Heart left ventricle (tissue), 16 donors: ENCODE measurements at regions not wholly inside any gene's neighbourhood (a gene's known extent, or its start where the extent isn't known, plus 50 kb on each side); places are given as distances from the start of the nearest gene placed in this dataset.
"Not testable (repeated sequence)": the region's sequence is repeated elsewhere in the genome, so short reads cannot be mapped to it uniquely, and the experiment has no call there.

Source experiments
- ATAC-seq, 4 donors: fragments of 200-7000 bp; cut with Tn5 transposase; one replicate each; pipeline ENCODE4 v1.9.1; 2020 to 2022; ENCODE audit warnings: moderate library complexity in 4 of 4, mild to moderate bottlenecking in 3 of 4, moderate number of reproducible peaks in 1 of 4
- DNase-seq, 5 donors: peaks; one replicate each; pipeline ENCODE4 v3.0.0-alpha.2; 2020
- H3K27ac ChIP-seq, 12 donors: fragments of 200-600 bp; sonication (generic) in 4 of 12; one replicate each; pipeline versions ENCODE4 v1.5.0 to v1.8.0; 2016 to 2022; ENCODE audit warnings: mild to moderate bottlenecking in 2 of 12
- H3K27me3 ChIP-seq, 9 donors: fragments of 200-600 bp; sonication (generic) in 2 of 9; one replicate each; pipeline versions ENCODE4 v1.5.1 to v1.8.0; 2016 to 2022; ENCODE audit warnings: mild to moderate bottlenecking in 3 of 9
- H3K36me3 ChIP-seq, 9 donors: fragments of 200-600 bp; sonication (generic) in 2 of 9; one replicate each; pipeline versions ENCODE4 v1.5.0 to v1.8.0; 2018 to 2022; ENCODE audit warnings: mild to moderate bottlenecking in 2 of 9
- H3K4me1 ChIP-seq, 12 donors: fragments of 200-600 bp; sonication (generic) in 4 of 12; one replicate each; pipeline versions ENCODE4 v1.5.0 to v1.8.0; 2016 to 2022; ENCODE audit warnings: mild to moderate bottlenecking in 3 of 12
- H3K4me3 ChIP-seq, 12 donors: fragments of 200-600 bp; sonication (generic) in 4 of 12; one replicate each; pipeline versions ENCODE4 v1.5.0 to v1.8.0; 2017 to 2022; ENCODE audit warnings: mild to moderate bottlenecking in 9 of 12, moderate library complexity in 4 of 12
- H3K9me3 ChIP-seq, 12 donors: fragments of 200-600 bp; sonication (generic) in 4 of 12; one replicate each; pipeline versions ENCODE4 v1.5.0 to v1.8.0; 2016 to 2022; ENCODE audit warnings: mild to moderate bottlenecking in 1 of 12
- CTCF ChIP-seq, 12 donors: fragments of 200-600 bp; sonication (generic) in 4 of 12; IDR thresholded peaks; one replicate each; pipeline versions ENCODE4 v1.5.0 to v1.8.0; 2018 to 2022; ENCODE audit warnings: antibody characterized with exemption in 12 of 12, mild to moderate bottlenecking in 5 of 12
- POLR2A ChIP-seq, 2 donors: fragments of 450-650 bp; IDR thresholded peaks; one replicate each; pipeline ENCODE4 v1.6.1; 2017; ENCODE audit warnings: antibody characterized with exemption in 2 of 2, mild to moderate bottlenecking in 2 of 2, moderate library complexity in 2 of 2
- WGBS, 4 donors: extraction: QIAGEN DNeasy Blood & Tissue Kit in 2 of 4; methylation state at CpG; one replicate each; pipeline versions ENCODE4 v1.1.5 to v1.1.7; 2013 to 2018; 5-methylcytosine and 5-hydroxymethylcytosine counted together
- intact Hi-C, 10 donors: fragments of 100-400 bp; cut with DNase I; formaldehyde crosslinking; loops; one replicate each; pipeline versions ENCODE4 v1.11.1 to v1.14.2; 2022
- donor health status: ischemic (EF 13 %, LVEDD 7.1; RV severe dilation, severe dysfunction).
- donor health status: healthy with polysubstance abuse.
- donor health status: DM: no; HTN: yes; CAD: no.
- donor health status: DM: no; HTN: no; CAD: no.
- donor health status: ischemic (EF 25% LVEDD 6.9; RV normal size, moderate dysfunction).
- donor health status: ischemic (EF 25% LVEDD 5.7; RV mildly dilated, moderate dysfunction).
- donor health status: healthy.
- donor health status: DM: yes; HTN: yes; CAD: no.
- donor health status: ischemic (EF 35%, LVEDD 5.7; RV mildly dilated, moderate dysfunction).
- donor health status: nonischemic (EF 11% LVEDD 7.7; RV severe dilation, severe dysfunction).
- donor health status: DM: yes; HTN: yes; CAD: no.
- donor health status: PGD.
- donor health status: ischemic (EF 29% LVEDD 5.4; RV normal size, mild dysfunction).
- donor health status: nonischemic (EF 23%, LVEDD 6.1; RV moderate dilation, normal function).

DNA sequence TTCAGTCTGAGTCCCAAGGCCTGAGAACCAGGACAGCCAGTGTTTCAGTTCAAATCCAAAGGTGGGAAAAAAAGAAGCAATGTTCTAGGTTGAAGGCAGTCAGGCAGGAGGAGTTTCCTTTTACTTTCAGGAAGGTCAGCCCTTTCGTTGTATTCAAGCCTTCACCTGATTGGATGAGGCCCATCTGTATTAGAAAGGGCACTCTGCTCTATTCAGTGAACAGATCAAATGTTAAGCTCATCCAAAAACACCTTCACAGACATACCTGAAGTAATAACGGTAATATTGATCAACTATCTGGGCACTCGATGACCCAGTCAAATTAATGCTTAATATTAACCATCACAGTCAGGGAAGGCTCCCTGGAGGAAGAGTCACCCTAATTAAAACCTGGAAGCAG lies 60.9 kb downstream of the IRX5 start:
- DNase-seq: no peak
- ATAC-seq: no peak
- Histone ChIP-seq H3K9me3 (no peaks in the 10 kb centered on the region), H3K4me1 (peaks cover 0 to under 1% (median 0%) of the 10 kb centered on the region in 12 donors), H3K4me3 (no peak overlapping the region), H3K27ac (no peak overlapping the region), H3K27me3 (peaks cover 0 to 4% (median 0%) of the 10 kb centered on the region in 9 donors), H3K36me3 (no peaks in the 10 kb centered on the region)
- TF ChIP-seq POLR2A (IDR thresholded peaks at IDR 0.05) (no peak), CTCF (IDR thresholded peaks at IDR 0.05) (no peak)
- 75 to 82% (median 78%) methylated on average over 3 of the region's 3 CpGs for WGBS, 4 donors
- intact Hi-C loops: no loop called here

GRCh38 chr16:54991946-54992345 lies 61.3 kb downstream of the IRX5 start:
- ATAC-seq, DNase-seq, H3K36me3 ChIP-seq, H3K27me3 ChIP-seq, H3K4me1 ChIP-seq, H3K27ac ChIP-seq, H3K9me3 ChIP-seq, intact Hi-C loops, H3K4me3 ChIP-seq: not testable (repeated sequence)
- 82 to 87% (median 87%) methylated on average over 4 of the region's 4 CpGs for WGBS, 4 donors

DNA sequence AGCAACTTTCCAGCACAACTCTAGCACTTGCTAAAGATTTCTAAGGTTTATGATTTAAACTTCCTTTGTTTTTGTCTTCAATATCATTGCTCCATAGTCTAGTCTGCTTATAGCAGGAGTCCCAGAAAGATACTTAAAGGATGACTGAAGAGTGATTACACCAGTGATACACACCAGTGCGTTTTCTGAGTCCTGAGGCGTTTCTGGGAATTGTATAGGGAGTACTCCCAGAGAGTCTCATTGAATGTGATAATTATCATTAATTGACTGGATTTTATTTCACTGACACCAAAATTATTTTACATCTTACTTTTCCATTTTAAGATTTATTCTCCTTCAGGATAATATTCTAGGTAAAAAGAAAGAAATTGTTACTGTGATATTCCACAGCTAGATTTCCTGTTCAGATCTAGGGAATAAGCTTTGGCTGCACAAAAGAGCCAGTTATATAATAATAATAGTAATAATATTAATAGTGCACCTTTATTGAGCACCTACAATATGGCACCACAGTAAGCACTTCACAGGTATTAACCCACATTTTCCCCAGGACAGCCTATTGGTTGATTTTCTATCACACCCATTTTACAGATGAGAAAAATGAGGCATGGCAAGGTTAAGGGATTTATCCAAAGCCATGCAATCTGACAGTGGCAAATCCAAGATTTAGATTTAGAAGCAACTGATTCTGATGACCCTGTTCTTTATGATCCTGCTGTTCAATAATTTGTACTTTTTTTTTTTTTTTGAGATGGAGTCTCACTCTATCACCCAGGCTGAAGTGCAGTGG lies 62.6 kb downstream of the IRX5 start:
- no peaks in the 10 kb centered on the region for H3K4me1 ChIP-seq
- peaks cover 0 to 15% (median 0%) of the 10 kb centered on the region in 9 donors for H3K27me3 ChIP-seq
- H3K9me3 ChIP-seq: no peaks in the 10 kb centered on the region
- TF ChIP-seq CTCF (IDR thresholded peaks at IDR 0.05) (no peak), POLR2A (IDR thresholded peaks at IDR 0.05) (no peak)
- WGBS, 4 donors: 66 to 74% (median 72%) methylated on average over 2 of the region's 2 CpGs
- H3K36me3 ChIP-seq: no peaks in the 10 kb centered on the region
- intact Hi-C loops: no loop called here
- H3K4me3 ChIP-seq: no peak overlapping the region
- no peak overlapping the region for H3K27ac ChIP-seq
- no peak for ATAC-seq
- DNase-seq: no peak

GRCh38 chr16:54996186-54996585 lies 65.5 kb downstream of the IRX5 start:
- Histone ChIP-seq H3K27me3 (peaks cover 0 to 29% (median 0%) of the 10 kb centered on the region in 9 donors), H3K27ac (no peak overlapping the region), H3K9me3 (no peaks in the 10 kb centered on the region), H3K4me3 (no peak overlapping the region), H3K36me3 (no peaks in the 10 kb centered on the region), H3K4me1 (no peaks in the 10 kb centered on the region)
- ATAC-seq (no peak), DNase-seq (no peak)
- 50 to 66% (median 64%) methylated on average over 7 of the region's 7 CpGs for whole genome bisulfite sequencing, 4 donors
- TF ChIP-seq CTCF (IDR thresholded peaks at IDR 0.05): no peak
- TF ChIP-seq POLR2A (IDR thresholded peaks at IDR 0.05): no peak
- intact Hi-C loops: no loop called here

GRCh38 chr16:54998834-54999233 lies 68.2 kb downstream of the IRX5 start:
- Histone ChIP-seq H3K27me3 (peaks cover 0 to 29% (median 0%) of the 10 kb centered on the region in 9 donors), H3K27ac (no peak overlapping the region), H3K9me3 (no peaks in the 10 kb centered on the region), H3K4me3 (no peak overlapping the region), H3K4me1 (no peaks in the 10 kb centered on the region), H3K36me3 (no peaks in the 10 kb centered on the region)
- intact Hi-C loops: no loop called here
- DNase-seq: no peak
- no peak for TF ChIP-seq POLR2A (IDR thresholded peaks at IDR 0.05)
- no peak for ATAC-seq
- WGBS, 4 donors: 33 to 50% (median 35%) methylated on average over 1 of the region's 1 CpG
